Globus pallidus (tissue), 1 donor: ENCODE measurements at regions not wholly inside any gene's neighbourhood (a gene's known extent, or its start where the extent isn't known, plus 50 kb on each side); places are given as distances from the start of the nearest gene placed in this dataset.
"Not testable (repeated sequence)": the region's sequence is repeated elsewhere in the genome, so short reads cannot be mapped to it uniquely, and the experiment has no call there.

Experiments used
- DNase-seq: peaks from one replicate; pipeline ENCODE4 v3.0.0-alpha.2; 2015; ENCODE audit warnings: low spot score

- DNase-seq, result no peak
Measured at GRCh38 chr22:40094485-40094884, 83.2 kb upstream of the TNRC6B start.

- DNase-seq, result not testable (repeated sequence)
Measured at GRCh38 chr22:40099887-40100286, 77.8 kb upstream of the TNRC6B start.

DNA sequence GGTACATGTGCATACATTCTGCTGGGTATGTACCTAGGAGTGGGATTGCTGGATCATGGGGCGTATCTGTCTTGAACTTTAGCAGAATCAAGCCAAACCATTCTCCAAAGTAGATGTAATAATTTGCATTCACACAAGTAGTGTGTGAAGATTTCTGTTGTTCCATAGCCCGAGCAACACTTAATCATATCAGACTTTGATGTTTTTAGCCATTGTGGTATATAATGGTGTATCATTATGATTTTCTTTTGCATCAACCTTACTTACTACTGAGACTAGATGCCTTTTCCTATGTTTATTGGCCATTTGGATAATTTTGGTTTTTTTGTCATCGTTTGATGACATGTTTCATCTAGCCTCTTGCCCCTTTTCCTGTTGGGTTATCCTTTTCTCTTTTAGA lies 72.0 kb upstream of the TNRC6B start:
- DNase-seq, result no peak

GRCh38 chr22:40107244-40107643 lies 70.5 kb upstream of the TNRC6B start:
- DNase-seq, result no peak

DNA sequence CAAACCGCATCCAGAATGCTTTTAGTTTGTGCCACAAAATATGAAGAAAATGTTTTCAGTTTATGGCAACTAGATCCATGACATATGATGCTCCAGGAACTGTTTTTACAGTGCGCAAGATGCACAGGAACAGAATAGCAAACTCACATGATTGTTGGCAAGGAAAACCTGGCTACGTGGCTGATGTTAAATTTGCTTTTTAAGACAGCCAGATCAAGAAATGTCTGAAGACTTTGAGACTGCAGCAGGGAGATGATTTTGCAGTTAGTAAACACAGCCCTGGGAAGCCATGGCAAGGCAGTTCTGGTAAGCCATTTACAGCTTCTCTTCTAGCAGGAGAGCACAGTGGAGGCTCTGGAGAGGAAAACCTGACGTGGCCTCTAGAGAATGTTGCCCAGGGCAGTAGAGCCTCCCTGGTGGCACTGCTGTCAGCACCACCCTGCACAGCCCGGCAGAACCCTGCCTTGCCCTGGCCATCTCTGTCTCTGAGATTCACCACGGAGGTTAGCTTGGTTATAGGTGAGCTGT lies 69.8 kb upstream of the TNRC6B start:
- DNase-seq, result no peak

- no peak for DNase-seq
Measured at GRCh38 chr22:40108396-40108795, 69.3 kb upstream of the TNRC6B start.

DNA sequence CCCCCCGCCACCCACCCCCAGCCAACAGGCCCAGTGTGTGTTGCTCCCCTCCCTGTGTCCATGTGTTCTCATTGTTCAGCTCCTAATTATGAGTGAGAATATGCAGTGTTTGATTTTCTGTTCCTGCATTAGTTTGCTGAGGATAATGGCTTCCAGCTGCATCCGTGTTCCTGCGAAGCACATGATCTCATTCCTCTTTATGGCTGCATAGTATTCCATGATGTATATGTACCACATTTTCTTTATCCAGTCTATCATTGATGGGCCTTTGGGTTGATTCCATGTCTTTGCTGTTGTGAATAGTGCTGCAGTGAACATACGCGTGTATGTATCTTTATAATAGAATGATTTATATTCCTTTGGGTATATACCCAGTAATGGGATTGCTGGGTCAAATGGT lies 68.8 kb upstream of the TNRC6B start:
- DNase-seq, result not testable (repeated sequence)

DNA sequence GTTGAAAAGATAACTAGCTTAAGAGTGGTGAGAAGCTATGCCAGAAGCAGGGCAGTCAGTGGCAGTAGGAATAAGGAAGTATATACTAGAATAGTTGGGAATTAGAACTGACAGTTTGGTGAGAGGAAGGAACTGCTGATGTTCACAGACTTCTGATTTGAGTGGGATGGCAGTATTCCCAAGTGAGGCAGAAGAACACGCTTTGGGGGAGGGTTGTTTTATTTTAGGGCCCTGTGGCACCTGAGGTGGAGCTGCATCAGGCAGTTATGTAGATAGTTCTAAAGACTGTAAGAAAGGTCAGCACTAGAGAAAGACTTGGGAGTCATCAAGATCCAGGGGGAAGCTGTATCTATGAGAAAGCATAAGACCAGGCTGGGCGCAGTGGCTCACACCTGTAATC lies 66.3 kb upstream of the TNRC6B start:
- no peak for DNase-seq

- no peak for DNase-seq
Measured at GRCh38 chr22:40112595-40112994, 65.1 kb upstream of the TNRC6B start.

DNA sequence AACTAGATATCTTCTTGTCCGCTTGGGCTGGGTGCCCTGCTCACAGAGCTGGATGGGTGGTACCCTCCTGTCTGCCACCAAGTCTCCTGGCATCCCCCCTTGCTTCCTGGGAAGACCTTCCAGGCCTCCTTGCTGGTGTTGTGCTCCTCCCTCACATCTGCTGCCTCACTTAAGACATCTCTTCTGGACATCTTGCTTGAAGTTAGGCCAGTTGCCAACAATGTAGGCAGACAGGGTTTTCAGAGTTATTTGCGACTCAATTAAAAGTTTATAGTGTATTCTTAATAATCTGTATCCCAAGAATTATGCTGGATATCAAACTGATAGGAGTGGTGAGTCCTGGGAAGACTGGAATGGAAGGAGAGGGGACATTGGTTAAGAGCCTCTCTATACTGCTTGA lies 64.0 kb upstream of the TNRC6B start:
- DNase-seq, result no peak

GRCh38 chr22:40114411-40114810 lies 63.3 kb upstream of the TNRC6B start:
- DNase-seq, result no peak

- DNase-seq, result no peak
Measured at GRCh38 chr22:40116496-40117200, 61.1 kb upstream of the TNRC6B start.

DNA sequence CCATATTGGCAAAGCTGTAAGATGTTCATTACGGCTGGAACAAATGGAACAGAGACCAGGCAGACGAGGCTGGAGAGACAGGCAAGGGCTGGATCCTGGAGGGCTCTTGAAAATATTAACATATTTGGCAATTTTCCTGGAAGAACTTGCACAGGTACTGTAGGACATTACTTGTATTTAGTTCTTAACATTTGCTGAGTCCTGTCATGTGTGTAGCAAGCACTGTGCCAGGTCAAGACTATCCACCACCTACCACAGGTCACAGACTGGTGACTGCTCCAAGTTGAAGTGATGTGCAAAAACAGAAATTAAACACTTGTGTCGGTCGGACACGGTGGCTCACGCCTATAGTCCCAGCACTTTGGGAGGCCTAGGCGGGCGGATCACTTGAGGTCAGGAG lies 58.7 kb upstream of the TNRC6B start:
- no peak for DNase-seq

GRCh38 chr22:40120848-40121247 lies 56.9 kb upstream of the TNRC6B start:
- DNase-seq, result no peak

DNA sequence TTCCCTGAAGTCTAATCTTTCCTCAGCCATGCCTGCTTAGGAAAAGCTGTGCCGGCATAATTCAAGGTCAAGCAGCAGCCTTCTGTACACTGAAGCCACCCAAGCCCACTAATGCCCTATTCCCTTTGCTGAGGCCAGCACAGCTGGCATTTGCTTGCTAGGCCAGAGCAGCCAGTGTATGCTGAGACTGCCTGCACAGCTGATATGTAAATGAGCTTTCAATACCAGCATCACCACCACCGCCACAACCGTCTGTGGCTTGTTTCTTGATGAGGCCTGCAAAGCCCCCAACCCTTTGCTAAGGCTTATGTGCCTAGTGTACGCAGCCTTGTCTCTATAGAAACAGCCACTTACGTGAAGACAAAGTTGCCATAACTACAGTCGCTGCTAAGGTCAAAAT lies 56.3 kb upstream of the TNRC6B start:
- peak; percentile 35 for DNase-seq

- DNase-seq, result no peak
Measured at GRCh38 chr22:40122792-40123191, 54.9 kb upstream of the TNRC6B start.

DNA sequence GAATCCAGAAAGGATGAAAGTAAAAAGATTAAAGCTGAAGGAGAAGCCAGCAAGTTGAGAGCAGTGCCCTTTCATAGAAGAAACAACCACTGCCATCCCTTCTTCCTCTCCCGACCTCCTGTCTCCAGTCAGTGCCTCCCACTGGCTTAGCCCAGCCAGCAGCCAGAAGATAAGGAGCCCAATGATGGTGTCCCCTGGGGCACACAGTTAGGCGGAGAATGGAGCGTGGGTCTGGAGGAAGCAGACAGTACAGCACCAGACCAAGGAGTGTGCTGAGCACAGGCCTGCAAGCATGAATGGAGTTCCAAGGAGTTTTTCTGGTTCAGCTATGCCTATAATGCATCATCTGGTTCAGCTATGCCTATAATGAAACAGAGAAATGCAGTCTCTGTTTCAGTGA lies 54.3 kb upstream of the TNRC6B start:
- DNase-seq, result no peak
